Fibroblast of peridontal ligament (primary cell): ENCODE measurements at regions not wholly inside any gene's neighbourhood (a gene's known extent, or its start where the extent isn't known, plus 50 kb on each side); places are given as distances from the start of the nearest gene placed in this dataset.
A peak's percentile ranks its signal among the peaks of the same experiment; 100 is the strongest.

ENCODE experiments used
- DNase-seq: peaks from one replicate; pipeline ENCODE4 v3.0.0-alpha.2; 2010; ENCODE audit errors: extremely low read depth

DNA sequence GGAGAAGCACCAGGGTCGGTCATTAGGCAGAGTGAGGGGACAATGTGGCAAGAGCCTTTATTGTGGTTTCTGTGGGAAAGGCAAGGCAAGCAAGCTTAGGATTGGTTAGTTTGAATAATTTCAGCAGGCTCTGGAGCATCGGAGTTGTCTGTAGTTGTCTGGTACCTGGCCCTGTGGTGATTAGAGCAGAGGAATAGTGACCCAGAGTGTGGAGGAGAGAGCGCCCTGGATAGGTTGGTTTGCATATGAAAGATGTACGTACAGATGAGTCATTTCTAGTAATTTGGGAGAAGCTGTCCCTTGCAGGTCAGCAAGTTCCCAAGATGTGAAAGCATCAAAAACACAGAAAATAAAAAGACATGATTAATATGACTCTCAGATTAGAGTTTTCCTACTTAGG, 383.1 kb upstream of the MEX3C start:
- DNase-seq, result no peak

DNA sequence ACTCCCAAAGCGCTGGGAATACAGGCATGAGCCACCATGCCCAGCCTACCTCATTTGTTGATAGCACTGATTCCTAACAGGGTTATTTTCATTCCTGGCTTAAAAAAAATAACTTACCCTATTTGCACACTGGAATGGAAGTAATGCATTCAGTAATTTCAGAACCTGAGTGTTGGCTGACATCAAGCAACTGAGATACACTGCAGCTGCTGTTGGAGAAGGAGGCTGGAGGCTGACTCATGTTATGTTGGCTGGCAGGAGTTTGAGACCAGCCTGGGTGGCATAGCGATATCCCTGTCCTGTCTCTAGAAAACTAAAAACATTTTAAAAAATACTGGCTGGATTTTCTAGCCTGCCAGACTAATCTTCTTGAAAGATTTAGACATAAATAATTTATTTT, 385.1 kb upstream of the MEX3C start:
- DNase-seq, result no peak

DNA sequence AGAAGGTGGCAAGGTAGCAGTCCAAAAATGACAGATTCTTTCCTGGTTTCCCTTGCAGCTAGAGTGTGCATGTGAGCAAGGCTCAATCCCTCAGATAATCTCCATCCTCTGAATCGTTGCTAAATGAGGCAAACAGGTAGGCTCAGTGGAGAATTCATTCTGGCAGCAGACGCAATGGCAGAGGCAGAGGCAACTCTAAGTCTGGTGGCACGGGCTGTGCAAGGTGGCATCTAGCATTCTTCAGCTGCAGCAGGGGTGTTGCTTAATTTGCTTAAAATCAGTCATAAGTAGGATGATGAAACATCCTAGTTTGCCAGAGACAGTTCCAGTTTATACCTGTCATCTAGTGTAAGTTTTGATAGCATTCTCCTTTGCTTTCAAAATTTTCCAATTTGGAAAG, 391.1 kb upstream of the MEX3C start:
- DNase-seq, result no peak

DNA sequence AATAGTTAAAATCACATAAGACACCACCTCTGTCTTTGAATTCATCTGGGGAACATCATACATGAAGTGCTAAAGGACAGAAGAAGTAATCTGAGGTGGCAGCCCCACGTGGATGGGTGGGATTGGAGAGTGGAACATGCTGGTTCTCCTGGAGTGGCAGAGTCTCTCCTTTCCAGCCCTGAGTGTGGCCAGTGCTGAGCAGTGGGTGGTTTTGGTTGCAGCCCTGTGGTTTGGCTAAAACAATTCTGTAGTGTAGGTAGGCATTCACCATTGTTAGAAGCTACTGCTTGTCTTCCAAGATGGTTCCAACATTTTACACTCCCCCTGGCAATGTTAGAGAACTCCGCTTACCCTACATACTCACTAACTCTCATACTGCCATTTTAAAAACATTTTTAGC, 396.4 kb upstream of the MEX3C start:
- DNase-seq, result no peak

DNA sequence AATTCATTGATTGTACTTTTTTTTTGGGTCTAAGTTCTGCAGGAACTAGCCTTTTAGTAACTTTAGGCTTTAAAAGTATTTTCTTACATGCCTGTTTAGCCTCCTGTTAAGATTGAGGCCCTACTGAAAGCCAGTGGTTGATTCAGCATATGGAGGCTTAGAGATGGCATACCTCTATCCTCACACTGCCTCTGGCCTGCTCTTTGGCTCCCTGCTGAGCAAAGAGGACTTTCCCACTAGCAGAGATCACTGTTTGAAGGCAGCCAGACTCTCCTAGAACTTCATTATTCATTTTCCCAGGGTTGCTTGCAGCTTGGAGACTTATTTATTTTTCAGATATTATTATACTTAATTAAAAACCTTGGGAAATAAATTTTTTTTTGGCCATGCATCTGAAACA, 405.6 kb upstream of the MEX3C start:
- no peak for DNase-seq

DNA sequence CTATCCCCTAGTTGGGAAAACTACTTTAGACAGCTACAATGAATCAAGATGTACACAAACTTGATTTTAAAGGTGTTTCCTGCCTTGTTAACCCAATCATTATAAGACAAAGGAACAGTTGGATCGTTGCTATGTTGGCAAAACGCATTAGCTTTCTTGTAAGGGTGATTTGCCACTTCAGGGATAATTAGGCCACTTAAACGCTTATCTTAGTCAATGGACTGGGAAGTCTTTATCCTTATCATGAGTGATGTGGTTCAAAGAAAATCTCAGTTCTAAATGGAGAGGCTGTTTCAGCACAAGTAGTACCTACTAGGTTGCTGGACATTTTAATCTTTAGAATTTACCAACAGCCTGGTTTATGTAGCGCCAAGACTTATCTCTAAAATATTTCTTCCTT, 406.1 kb upstream of the MEX3C start:
- DNase-seq, result no peak

DNA sequence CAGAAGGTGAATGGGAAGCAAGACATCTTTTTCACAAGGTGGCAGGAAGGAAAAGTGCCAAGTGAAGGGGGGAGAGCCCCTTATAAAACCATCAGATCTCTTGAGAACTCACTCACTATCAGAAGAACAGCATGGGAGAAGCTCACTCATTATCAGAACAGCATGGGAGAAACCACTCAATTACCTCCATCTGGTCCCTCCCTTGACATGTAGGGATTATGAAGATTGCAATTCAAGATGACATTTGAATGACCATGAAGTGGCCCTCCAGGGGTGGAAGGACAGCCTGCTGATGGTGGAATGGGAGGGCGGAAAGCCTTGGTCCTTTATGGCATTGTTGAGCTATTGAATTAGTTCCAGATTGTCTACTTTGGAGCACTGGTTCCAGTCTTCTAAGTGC, 413.0 kb upstream of the MEX3C start:
- no peak for DNase-seq

DNA sequence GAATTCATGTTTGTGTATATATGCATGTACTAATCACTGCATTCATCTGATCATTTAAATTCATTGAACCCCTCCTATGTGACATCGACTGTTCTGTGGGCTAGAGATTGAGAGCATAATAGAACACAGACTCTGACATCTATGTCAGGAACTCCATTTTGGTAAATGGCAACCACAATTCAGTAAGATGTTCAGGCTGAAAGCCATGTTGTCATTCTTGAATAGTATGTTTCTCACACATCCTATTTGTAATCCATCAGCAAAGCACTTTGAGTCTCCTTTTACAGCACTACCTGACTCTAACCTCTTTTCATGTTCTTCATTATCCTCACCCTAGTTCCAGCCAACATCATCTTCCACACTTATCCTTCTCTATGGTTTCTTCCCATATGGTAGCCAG, 413.8 kb upstream of the MEX3C start:
- no peak for DNase-seq

DNA sequence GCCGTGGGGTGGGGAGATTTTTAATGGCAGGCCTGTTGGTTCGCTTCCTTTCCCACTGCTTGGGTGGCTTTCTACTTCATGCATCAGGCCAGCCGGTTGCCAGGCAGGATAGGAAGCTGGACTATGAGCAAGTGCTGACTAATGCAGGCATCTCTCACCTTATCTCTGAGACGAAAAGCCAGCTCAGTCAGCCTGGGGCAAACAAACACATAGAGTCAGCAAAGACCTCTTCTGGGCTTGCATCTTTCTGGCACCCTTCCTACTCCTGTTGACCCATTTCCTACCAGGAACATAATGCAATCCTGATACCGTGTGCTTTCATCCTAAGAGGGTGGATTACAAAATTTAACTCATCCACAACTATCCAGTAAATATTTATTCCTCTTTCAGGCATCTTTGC, 416.6 kb upstream of the MEX3C start:
- DNase-seq, result no peak

DNA sequence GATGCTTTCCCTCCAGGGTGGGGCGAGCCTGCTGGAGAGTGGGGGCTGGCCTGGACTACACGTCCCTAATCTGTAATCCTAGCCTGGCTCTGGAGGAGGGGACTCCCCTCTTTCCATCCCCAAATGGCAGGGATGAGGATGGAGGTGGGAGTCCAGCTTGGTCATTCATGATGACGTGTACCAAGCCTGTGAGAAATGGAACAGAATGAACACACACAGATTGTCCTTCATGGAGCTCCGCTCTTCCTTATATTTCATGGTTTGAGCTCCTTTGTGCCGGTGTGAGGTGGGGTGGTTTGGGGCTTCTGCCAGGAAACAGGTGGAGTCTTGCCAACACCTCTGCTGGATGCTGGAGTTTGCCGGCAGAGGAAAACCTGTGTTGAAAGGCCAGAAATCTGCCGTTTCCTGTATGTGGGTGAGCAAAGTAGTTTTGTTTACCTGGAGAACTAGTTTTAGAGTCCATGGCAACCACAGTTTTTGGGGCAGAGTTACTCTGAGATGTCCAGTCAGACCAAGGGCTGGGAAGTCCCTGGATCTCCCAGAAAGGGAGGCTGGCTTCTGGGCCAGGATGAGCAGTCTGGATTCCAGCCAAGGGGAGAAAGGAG, 417.6 kb upstream of the MEX3C start:
- no peak for DNase-seq

DNA sequence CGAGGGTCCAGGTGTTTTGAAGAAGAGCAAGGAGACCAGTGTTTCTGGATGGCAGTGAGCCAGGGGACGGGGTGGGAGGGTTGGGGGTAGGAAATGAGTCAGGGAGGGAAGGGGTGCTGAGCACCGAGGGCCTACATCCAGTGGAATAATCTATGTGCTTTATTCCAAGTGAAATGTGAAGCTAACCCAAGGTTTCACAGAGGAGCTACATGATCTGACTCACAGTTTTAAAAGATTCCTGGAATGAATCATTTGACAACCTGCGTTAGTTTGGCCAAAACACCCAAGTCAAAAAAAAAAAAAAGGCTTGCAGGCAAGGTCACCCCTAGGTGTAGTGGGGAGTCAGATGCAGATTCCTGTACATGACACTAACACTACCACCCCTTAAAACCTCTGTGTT, 419.7 kb upstream of the MEX3C start:
- no peak for DNase-seq

DNA sequence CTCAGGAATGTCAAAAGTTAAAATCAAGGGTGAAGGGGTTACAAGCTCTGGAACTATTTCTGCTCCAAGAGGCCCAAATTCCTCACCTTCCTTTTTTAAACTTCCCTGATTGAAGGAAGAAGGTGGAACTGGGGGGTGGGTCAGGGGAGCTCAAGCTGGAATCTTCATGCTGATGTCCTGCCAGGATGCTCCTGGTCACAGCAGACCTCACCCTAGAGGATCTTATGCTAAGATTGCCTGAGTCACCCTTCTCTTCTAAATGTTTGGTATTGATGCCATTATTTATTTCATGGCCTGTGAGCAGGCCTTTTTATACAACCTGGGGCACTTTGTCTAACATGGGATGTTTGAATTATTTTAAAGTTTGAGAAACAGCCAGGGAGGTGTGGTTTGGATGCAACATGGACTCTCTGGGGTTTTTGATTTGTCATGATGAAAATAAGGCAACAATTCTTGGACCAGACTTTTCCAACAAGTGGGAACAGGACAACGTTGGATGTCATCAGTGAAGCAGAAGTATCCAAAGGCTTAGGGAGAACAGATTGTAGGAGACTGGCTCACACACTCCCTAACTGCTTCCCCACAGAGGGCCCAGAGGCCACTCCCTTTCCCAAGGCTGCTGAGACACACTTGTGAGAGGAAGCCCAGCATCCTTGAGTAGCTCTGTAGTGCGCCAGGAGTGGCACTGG, 420.2 kb upstream of the MEX3C start:
- no peak for DNase-seq

DNA sequence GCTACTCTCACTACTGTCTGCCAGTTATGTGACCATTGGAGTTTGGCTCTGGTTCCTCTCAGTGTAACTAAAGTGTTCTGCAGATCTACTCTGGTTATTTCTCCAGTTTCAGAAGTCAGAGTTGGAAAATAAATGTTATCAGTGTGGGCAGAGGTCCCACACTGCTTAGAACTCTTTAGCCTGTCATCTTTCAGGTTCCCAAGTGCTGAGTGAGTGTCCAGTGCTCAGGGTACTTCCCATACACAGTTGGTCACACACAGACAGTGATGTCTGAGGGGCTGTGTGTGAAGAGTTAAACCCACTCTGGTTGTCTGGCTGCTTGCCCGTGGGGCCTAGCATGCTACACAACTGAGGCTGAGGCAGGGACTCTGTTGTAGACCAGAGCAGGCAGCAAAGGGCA, 421.8 kb upstream of the MEX3C start:
- DNase-seq, result no peak

DNA sequence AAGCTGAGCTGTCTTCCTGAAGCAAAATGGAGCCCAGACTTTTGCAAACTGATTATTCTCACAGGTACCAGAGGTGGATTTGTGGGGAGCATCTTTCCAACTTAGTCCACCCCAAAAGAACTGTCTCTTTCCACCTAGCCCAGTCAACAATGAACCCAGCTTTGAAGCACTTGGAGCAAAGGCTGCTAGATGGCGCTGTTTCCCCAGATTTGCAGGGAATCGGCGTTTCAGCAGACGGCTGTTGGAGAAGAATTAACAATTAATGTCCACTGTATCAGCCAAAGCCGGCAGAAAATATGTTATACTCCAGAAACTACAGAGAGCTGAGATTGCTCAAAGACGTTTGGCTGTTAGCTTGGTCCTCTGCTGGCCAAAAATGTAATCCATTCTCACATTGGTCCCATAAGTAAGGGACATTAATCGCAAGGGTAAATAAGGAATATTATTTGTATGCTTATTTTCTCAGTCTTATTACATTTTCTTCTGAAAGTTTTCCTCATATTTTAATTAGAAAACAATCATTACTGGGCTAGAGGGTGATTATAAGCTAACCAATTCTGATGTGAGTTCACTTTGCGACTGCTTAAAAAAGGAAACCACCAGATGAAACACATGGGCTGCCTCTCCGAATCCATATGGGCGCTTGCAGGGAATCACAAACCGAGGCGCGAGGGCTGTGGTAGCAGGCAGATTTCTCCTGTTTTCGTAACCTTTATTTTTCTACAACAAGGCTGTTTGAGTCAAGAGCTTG, 423.8 kb upstream of the MEX3C start:
- peak; percentile 2 for DNase-seq

DNA sequence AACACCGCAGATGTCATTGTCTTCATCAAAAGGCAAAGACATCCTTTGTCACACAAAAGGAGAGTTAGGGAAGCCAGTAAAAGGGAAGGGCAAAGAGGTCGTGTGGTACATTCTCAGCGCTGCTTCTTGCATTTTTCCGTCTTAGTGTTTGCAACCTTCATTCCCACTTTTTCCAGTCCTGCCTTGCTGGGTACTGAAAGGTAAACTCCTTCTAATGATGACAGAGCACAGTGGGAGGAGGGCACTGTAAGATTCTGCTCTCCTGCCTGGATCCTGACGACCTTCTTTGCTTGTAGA, 424.3 kb upstream of the MEX3C start:
- no peak for DNase-seq

DNA sequence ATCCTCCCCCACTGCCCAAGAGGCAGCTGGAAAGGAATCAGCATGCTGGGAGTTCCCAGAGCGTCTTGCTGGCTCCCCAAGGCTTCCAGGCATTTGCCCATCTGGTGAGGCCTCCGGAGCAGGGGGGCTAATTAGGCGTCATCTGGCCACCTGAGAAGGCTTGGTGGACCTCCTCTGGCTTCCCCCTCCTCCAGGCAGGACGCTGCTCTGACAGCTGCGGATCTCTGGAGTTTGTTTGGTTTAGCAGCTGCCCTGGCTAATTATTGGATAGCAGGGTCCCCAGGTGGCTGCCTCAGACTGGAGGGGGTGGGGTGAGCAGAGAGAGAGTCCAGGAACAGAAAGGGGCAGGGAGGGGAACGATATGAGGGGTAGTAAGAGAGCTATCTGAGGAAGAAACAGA, 425.2 kb upstream of the MEX3C start:
- DNase-seq, result no peak

DNA sequence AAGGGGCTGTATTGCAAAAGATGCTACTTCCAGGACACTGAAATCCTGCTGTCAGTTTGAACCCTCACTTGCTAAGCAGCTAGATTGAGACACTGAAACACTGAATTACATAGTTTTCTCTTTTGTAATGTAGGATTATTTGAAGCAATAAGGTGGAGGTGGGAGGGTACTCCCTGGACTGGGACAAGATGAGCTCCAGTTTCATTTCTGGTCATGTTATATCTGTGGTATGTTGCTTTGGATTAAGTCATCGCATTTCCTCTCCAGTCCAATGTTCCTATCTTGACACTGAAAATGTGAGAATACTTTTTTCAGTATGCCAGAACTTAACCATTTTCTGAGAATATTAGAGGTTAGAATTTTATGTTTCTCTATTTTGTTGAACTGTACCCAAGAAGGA, 426.2 kb upstream of the MEX3C start:
- no peak for DNase-seq

DNA sequence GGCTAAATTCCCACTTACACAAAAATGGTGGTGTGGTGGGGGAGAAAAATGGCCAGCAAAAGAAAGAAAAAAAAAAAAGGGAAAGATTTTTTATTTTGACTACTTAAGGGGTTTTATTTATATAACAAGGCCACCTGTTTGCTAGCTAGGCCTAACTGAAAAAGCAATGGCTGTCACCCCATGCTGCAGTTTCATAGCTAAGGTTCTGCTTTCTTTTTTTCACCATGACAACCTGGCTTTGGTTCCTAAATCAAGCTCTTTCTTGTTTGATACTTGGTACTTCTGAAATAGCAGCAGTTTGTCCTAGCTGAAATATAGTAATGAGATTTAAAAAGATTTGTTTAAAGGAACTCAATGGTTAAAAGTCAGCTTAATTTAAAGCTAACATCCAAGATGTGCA, 433.2 kb upstream of the MEX3C start:
- no peak for DNase-seq

DNA sequence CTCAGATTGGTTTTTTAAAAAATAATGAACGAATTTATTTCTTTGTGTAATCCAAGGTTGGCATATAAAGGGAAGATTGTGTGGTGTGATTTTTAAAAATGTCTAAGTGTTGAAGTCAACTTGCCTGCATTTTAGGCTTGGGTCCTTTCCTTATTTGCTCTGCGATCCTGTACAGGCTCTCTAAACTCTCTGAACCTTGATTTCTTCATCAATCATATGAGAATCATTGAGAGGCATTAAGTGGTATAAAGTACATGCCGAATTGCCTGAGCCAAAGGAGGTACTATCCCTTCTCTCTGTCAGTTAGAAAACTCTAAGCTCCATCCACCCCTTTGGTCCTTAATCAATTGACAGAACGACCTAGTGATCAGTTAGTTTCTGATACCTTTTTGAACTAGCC, 440.4 kb upstream of the MEX3C start:
- DNase-seq, result no peak

DNA sequence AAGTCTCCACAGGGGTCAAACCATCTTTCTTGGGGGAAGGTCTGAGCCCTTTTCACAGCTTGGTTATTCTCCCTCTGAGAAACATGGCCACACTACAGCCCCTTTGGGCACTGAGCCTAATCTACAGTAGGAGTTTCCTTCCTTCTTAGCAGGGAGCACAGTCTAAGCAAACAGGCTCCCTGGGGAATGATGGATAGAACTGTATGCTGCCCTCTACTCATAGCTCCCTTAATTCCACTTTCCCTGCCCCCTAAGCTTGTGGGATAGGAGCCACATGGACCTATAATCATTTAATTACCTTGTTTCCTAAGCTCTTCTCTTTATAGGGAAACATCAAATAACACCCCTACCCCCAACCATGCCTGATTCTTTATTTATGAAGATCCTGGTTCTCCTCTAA, 442.1 kb upstream of the MEX3C start:
- DNase-seq, result no peak

DNA sequence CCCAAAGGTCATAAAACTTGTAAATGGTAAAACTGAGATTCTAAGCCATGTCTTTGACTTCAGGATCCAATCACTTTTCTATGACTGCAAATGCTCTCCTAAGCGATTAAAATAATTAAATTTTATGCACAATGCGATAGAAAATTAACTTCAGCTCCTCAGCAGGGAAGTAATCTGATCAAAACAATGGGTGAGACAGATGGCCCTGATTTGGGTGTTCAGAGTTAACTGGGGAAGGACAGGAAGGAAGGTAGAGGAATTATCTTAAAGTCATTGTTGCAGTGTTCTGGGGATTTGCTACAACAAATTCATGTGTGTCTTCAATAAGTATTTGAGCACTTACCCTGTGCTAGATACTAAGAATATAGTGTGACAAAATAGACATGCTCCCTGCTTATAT, 446.0 kb upstream of the MEX3C start:
- no peak for DNase-seq

DNA sequence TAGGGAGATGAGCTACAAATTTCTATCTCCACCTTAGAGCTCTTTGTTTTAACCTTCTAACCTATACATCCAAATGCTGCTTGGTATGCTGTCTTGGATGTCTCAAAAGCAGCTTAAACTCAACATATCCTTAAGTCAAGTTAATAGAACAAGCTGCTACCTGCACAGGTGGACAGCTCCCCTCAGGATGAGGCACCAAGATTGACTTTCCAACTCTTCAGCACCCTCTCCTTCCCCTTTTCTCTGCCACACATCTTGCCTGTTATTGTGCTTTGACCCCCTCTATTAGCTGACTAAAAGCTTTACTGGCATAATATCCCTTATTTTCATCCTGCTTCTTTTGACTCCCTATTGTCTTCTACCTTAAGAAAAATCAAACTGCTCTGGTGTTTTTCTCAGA, 448.1 kb upstream of the MEX3C start:
- no peak for DNase-seq

DNA sequence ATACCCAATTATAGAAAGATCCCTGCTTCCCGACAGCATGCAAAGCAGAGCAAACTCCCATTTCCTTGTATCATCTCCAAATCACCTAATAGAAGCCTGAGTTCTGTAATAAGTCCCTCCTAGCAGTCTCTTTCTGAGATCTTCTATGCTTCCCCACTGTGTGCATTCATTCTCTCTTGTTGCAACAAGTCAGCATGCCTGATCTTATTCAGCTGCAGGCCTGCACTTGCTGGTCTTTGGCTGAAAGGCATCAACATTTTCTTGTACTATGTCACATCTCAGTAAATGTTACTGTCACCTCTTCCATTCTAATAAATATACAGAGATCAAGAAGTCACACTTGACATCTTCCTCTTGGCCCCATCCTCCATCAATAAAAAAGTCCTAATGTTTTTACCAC, 449.9 kb upstream of the MEX3C start:
- DNase-seq, result no peak

DNA sequence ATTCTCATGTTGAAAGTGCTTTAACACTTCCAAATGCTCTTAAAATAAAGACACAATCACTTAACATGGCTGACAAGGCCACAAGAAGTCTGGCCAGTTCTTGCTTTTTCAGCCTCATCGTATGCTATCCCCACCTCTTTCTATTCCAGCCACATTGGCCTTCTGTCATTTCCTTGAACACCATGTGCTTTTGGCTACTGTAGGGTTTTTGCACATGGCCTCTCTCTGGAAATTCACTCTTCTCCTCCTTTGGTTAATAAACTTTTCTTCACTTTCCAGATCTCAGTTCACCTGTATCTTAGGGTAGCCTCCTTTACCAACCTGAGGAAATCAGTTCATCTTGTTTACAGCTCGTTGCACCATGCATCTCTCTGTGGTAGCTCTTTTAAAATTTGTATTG, 450.5 kb upstream of the MEX3C start:
- no peak for DNase-seq
